GM23248 (cell line): ENCODE measurements at regions not wholly inside any gene's neighbourhood (a gene's known extent, or its start where the extent isn't known, plus 50 kb on each side); places are given as distances from the start of the nearest gene placed in this dataset.
A peak's percentile ranks its signal among the peaks of the same experiment; 100 is the strongest.

Experiments
- DNase-seq: peaks from one replicate; pipeline ENCODE4 v3.0.0-alpha.2; 2015
- H2AFZ ChIP-seq: fragments of 200-600 bp; sonication (generic); 2 replicates; pipeline ENCODE4 v1.6.1; 2016; ENCODE audit warnings: antibody characterized with exemption
- H3F3A ChIP-seq: fragments of 200-600 bp; sonication (generic); 2 replicates; pipeline ENCODE4 v1.6.1; 2016; ENCODE audit warnings: mild to moderate bottlenecking, antibody characterized with exemption, mixed run types; ENCODE audit not compliant: insufficient read depth
- H3K27ac ChIP-seq: fragments of 200-600 bp; sonication (generic); 2 replicates; pipeline ENCODE4 v1.5.1; 2016; ENCODE audit warnings: mild to moderate bottlenecking
- H3K27me3 ChIP-seq: fragments of 200-600 bp; sonication (generic); replicated peaks from 2 replicates; pipeline ENCODE4 v1.6.1; 2016; ENCODE audit warnings: mild to moderate bottlenecking; ENCODE audit not compliant: insufficient read depth
- H3K36me3 ChIP-seq: fragments of 200-600 bp; sonication (generic); 2 replicates; pipeline ENCODE4 v1.6.1; 2016; ENCODE audit warnings: low read depth, mild to moderate bottlenecking
- H3K4me1 ChIP-seq: fragments of 200-600 bp; sonication (generic); 2 replicates; pipeline ENCODE4 v1.6.1; 2016; ENCODE audit warnings: mild to moderate bottlenecking; ENCODE audit not compliant: insufficient read depth
- H3K4me2 ChIP-seq: fragments of 200-600 bp; sonication (generic); one replicate; pipeline ENCODE4 v1.6.1; 2016; ENCODE audit warnings: mild to moderate bottlenecking; ENCODE audit not compliant: unreplicated experiment
- H3K4me3 ChIP-seq: fragments of 200-600 bp; sonication (generic); 2 replicates; pipeline ENCODE4 v1.5.1; 2016; ENCODE audit warnings: mild to moderate bottlenecking
- H3K79me2 ChIP-seq: fragments of 200-600 bp; sonication (generic); 2 replicates; pipeline ENCODE4 v1.6.1; 2016; ENCODE audit warnings: mild to moderate bottlenecking; ENCODE audit not compliant: insufficient read depth
- H3K9ac ChIP-seq: fragments of 200-600 bp; sonication (generic); 2 replicates; pipeline ENCODE4 v1.6.1; 2016; ENCODE audit warnings: mild to moderate bottlenecking
- H3K9me2 ChIP-seq: fragments of 200-600 bp; sonication (generic); 2 replicates; pipeline ENCODE4 v1.6.1; 2016; ENCODE audit warnings: mixed run types, mild to moderate bottlenecking, moderate library complexity; ENCODE audit not compliant: insufficient read depth
- H3K9me3 ChIP-seq: fragments of 200-600 bp; sonication (generic); one replicate; pipeline ENCODE4 v1.6.1; 2017; ENCODE audit warnings: low read depth
- H4K20me1 ChIP-seq: fragments of 200-600 bp; sonication (generic); 2 replicates; pipeline ENCODE4 v1.6.0; 2016; ENCODE audit not compliant: insufficient read depth
- EZH2 ChIP-seq: fragments of 200-600 bp; sonication (generic); IDR thresholded peaks from 2 replicates; pipeline ENCODE4 v1.6.1; 2018; ENCODE audit warnings: antibody characterized with exemption, mild to moderate bottlenecking; ENCODE audit not compliant: insufficient read depth, poor library complexity, severe bottlenecking
- EZH2phosphoT487 ChIP-seq: fragments of 200-600 bp; sonication (generic); IDR thresholded peaks from 2 replicates; pipeline ENCODE4 v1.6.1; 2018; ENCODE audit warnings: antibody characterized with exemption, moderate library complexity, mild to moderate bottlenecking, low read depth; ENCODE audit not compliant: insufficient read depth
- WGBS, 2 experiments: methylation state at CpG; one replicate each; pipeline ENCODE4 v1.1.6; 2015 to 2017; ENCODE audit warnings: low lambda C conversion rate in 2 of 2, low coverage in 1 of 2; ENCODE audit errors: missing lambda C conversion rate in 2 of 2; 5-methylcytosine and 5-hydroxymethylcytosine counted together
- in situ Hi-C: fragments of 300-500 bp; cut with MboI; formaldehyde crosslinking; loops from 2 replicates; pipeline ENCODE4 v1.15.0; 2020

DNA sequence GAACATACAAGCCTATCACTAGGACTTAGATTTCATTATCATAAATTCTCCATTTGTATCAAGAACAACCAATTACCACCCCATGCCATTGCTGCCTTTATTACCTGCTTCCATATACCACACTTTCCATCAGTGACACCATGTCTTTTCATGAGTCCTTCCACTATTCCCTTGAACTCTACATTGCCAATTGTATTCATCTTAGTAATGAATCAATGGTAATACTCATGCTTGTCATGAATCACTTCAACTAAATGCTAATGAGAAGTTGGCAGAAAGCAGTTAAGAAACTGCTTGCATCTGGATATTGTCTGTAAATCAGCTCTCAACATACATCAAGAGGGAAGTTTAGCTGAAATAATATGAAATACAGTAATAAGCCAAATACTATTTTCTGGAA, 61.2 kb upstream of the RNF217 start:
- in situ Hi-C loops, result no loop called here
- Histone ChIP-seq H2AFZ (no peak overlapping the region), H3K27ac (no peak overlapping the region), H3K36me3 (no peaks in the 10 kb centered on the region), H3K9me2 (no peaks in the 10 kb centered on the region), H3K4me1 (no peaks in the 10 kb centered on the region), H3K9me3 (no peaks in the 10 kb centered on the region), H3K79me2 (no peaks in the 10 kb centered on the region), H3K27me3 (no peaks in the 10 kb centered on the region), H3K4me2 (no peak overlapping the region), H4K20me1 (no peaks in the 10 kb centered on the region), H3K4me3 (no peak overlapping the region), H3K9ac (no peak overlapping the region), H3F3A (no peaks in the 10 kb centered on the region)
- no peak for TF ChIP-seq EZH2phosphoT487
- DNase-seq, result peak; percentile 2

GRCh38 chr6:124903797-124904196, 58.4 kb upstream of the RNF217 start:
- Histone ChIP-seq H3K9me2 (no peaks in the 10 kb centered on the region), H2AFZ (no peak overlapping the region), H3K79me2 (no peaks in the 10 kb centered on the region), H3K9me3 (no peaks in the 10 kb centered on the region), H3K27me3 (no peaks in the 10 kb centered on the region), H3K4me2 (no peak overlapping the region), H3K36me3 (no peaks in the 10 kb centered on the region), H3K9ac (no peak overlapping the region), H3K4me3 (no peak overlapping the region), H4K20me1 (no peaks in the 10 kb centered on the region), H3K4me1 (no peaks in the 10 kb centered on the region), H3K27ac (no peak overlapping the region), H3F3A (no peaks in the 10 kb centered on the region)
- in situ Hi-C loops, result no loop called here
- DNase-seq, result no peak
- TF ChIP-seq EZH2, result no peak
- TF ChIP-seq EZH2phosphoT487, result no peak

GRCh38 chr6:124907596-124907995, 54.6 kb upstream of the RNF217 start:
- H4K20me1 ChIP-seq, result no peaks in the 10 kb centered on the region
- no peaks in the 10 kb centered on the region for H3K27me3 ChIP-seq
- WGBS, 2 experiments, result 93 to 96% methylated on average over 1 of the region's 1 CpG
- H3K27ac ChIP-seq, result no peak overlapping the region
- H3K79me2 ChIP-seq, result no peaks in the 10 kb centered on the region
- no peaks in the 10 kb centered on the region for H3F3A ChIP-seq
- no peak overlapping the region for H3K4me2 ChIP-seq
- H3K36me3 ChIP-seq, result no peaks in the 10 kb centered on the region
- TF ChIP-seq EZH2phosphoT487 (no peak), EZH2 (no peak)
- DNase-seq, result no peak
- no peak overlapping the region for H3K9ac ChIP-seq
- H3K9me3 ChIP-seq, result no peaks in the 10 kb centered on the region
- in situ Hi-C loops, result no loop called here
- H3K9me2 ChIP-seq, result no peaks in the 10 kb centered on the region
- no peaks in the 10 kb centered on the region for H3K4me1 ChIP-seq
- no peak overlapping the region for H3K4me3 ChIP-seq
- H2AFZ ChIP-seq, result no peak overlapping the region
